Mammary epithelial cell (primary cell): ENCODE measurements at regions not wholly inside any gene's neighbourhood (a gene's known extent, or its start where the extent isn't known, plus 50 kb on each side); places are given as distances from the start of the nearest gene placed in this dataset.

Experiments
- EZH2 ChIP-seq: IDR thresholded peaks from 2 replicates; pipeline ENCODE4 v1.6.1; 2012; ENCODE audit warnings: low read length, inconsistent platforms, borderline replicate concordance
- TF ChIP-seq, protein P1 (sequence below), 2 donors: IDR thresholded peaks in 1 of 2; conservative IDR thresholded peaks in 1 of 2; 2 replicates each; pipeline ENCODE4 v1.5.1; 2011 to 2012; ENCODE audit warnings: inconsistent platforms in 2 of 2, low read length in 2 of 2, mild to moderate bottlenecking in 2 of 2, control low read depth in 1 of 2, low read depth in 1 of 2; ENCODE audit not compliant: insufficient read depth in 1 of 2; ENCODE audit errors: extremely low read depth in 1 of 2

GRCh38 chr7:112882511-112882910 lies 92.3 kb upstream of the TMEM168 start:
- TF ChIP-seq, protein P1, sequence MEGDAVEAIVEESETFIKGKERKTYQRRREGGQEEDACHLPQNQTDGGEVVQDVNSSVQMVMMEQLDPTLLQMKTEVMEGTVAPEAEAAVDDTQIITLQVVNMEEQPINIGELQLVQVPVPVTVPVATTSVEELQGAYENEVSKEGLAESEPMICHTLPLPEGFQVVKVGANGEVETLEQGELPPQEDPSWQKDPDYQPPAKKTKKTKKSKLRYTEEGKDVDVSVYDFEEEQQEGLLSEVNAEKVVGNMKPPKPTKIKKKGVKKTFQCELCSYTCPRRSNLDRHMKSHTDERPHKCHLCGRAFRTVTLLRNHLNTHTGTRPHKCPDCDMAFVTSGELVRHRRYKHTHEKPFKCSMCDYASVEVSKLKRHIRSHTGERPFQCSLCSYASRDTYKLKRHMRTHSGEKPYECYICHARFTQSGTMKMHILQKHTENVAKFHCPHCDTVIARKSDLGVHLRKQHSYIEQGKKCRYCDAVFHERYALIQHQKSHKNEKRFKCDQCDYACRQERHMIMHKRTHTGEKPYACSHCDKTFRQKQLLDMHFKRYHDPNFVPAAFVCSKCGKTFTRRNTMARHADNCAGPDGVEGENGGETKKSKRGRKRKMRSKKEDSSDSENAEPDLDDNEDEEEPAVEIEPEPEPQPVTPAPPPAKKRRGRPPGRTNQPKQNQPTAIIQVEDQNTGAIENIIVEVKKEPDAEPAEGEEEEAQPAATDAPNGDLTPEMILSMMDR (conservative IDR thresholded peaks at IDR 0.05 in 1 of 2, IDR thresholded peaks at IDR 0.05 in 1 of 2; ENCODE audit: extremely low read depth in 1 of 2, insufficient read depth in 1 of 2, low read depth in 1 of 2, low read length in 2 of 2) = no peak
- no peak for TF ChIP-seq EZH2
